ENCODE measurements at regions not wholly inside any gene's neighbourhood (a gene's known extent, or its start where the extent isn't known, plus 50 kb on each side); places are given as distances from the start of the nearest gene placed in this dataset.

DNA sequence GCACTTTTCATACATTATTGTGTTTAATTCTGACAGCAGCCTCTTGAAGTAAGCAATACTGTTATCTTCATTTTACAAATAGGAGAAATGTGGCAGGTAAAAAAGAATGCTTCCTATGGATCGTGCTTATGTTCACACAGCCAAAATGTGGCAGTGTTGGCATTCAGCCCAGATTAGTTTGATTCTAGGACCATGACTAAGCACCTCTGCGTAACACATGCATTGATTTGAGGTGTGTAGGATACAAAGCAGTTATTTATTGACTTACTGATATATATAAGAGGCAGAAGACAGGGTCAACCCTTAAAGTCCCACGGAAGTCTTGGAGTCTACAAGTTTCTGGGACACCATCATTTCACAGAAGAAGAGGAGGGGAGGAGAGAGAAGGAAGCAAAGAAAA lies 1144.4 kb upstream of the GOT2 start:
- no peak for TF ChIP-seq CTCF (IDR thresholded peaks at IDR 0.05; ENCODE audit: insufficient read depth, low read length)
- no peak overlapping the region for H3K4me3 ChIP-seq (ENCODE audit: low read depth, low read length)
- DNase-seq (ENCODE audit: low read depth) = no peak

- TF ChIP-seq CTCF (IDR thresholded peaks at IDR 0.05; ENCODE audit: insufficient read depth, low read length) = no peak
- H3K4me3 ChIP-seq (ENCODE audit: low read depth, low read length) = no peak overlapping the region
- DNase-seq (ENCODE audit: low read depth) = no peak
Measured at GRCh38 chr16:59864981-59865666, 1131.0 kb upstream of the GOT2 start.

DNA sequence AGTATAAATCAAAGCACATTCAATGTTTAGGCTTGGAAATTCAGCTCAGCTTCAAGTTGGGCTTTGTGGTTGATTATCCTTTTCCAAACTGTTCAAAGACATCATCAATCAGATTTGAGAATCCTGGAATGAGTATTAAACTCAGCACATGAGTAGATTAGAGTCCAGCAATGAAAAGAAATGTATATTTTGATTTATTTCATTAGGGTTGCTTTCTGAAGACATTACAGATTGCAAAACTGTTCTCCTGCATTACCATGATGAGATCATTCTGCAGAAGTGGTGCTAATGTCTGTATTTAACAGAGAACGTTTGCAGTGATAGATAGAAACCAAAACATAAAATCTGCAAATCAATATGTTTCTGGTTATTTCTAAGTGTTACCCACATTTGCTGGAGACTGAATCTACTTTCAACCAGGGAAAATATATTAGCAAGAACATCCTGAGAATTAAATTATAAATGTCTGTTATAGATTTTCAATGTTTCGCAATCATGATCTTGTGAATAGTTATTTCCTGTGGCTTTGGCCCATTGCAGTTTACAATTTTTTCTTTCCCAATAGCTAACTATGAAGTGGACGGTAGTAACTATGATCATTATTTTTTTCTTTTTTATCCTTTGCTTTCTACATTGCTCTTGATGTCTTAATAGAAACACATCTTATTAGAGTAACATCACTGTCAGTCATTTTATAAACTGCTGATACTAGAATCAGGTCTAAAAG lies 1125.7 kb upstream of the GOT2 start:
- no peak overlapping the region for H3K4me3 ChIP-seq (ENCODE audit: low read depth, low read length)
- no peak for DNase-seq (ENCODE audit: low read depth)
- no peak for TF ChIP-seq CTCF (IDR thresholded peaks at IDR 0.05; ENCODE audit: insufficient read depth, low read length)

DNA sequence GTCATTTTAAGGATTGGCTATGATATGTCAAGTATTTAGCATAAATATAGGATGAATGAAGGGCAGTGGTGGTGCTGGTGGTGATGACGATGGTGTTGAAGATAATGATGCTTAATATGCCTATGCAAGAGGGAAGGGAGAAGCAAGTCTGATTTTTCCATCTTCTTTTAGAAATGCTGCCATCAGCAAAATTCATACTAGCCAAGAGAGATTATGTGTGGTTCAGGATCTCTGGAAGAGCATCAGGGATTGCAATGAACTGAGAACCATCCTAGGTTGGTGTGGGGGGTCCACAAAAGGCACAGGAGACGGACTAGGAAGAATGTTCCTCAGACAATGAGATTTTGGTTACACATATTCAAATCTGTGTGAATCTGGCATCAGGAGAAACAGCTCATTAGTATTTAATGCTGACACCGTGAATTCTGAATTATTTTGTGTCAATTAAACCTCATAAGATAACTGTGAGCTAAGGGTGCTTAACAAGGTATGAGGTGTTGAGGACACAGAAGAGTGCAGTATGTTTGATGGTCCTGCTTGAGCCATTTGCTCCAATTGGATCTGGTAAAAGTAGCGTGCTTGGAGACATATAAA lies 1120.8 kb upstream of the GOT2 start:
- H3K4me3 ChIP-seq (ENCODE audit: low read depth, low read length) = no peak overlapping the region
- no peak for DNase-seq (ENCODE audit: low read depth)
- TF ChIP-seq CTCF (IDR thresholded peaks at IDR 0.05; ENCODE audit: insufficient read depth, low read length) = no peak

- TF ChIP-seq CTCF (IDR thresholded peaks at IDR 0.05; ENCODE audit: insufficient read depth, low read length) = no peak
- no peak overlapping the region for H3K4me3 ChIP-seq (ENCODE audit: low read depth, low read length)
- DNase-seq (ENCODE audit: low read depth) = no peak
Measured at GRCh38 chr16:59849716-59850115, 1115.6 kb upstream of the GOT2 start.

DNA sequence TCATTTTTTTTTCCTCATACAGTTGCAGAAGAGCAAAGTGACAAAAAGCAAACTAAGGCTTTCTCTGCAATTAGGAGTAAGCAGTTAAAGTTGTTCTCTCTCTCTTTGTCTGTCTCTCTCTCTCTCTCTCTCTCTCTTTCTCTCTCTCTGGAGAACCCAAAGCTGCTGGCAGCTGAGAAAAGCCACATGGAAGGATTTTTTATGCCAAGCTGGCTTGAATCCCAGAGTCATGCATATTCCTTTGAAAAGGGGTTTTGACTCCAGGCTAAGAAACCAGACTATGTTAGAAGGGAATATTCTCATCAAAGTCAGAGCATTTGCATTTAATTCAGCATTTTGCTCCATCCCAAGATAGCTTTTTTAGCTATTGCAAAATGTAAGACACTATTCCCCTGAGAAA lies 1114.2 kb upstream of the GOT2 start:
- DNase-seq (ENCODE audit: low read depth) = no peak
- H3K4me3 ChIP-seq (ENCODE audit: low read depth, low read length) = no peak overlapping the region
- no peak for TF ChIP-seq CTCF (IDR thresholded peaks at IDR 0.05; ENCODE audit: insufficient read depth, low read length)
